ENCODE measurements at regions not wholly inside any gene's neighbourhood (a gene's known extent, or its start where the extent isn't known, plus 50 kb on each side); places are given as distances from the start of the nearest gene placed in this dataset.

DNA sequence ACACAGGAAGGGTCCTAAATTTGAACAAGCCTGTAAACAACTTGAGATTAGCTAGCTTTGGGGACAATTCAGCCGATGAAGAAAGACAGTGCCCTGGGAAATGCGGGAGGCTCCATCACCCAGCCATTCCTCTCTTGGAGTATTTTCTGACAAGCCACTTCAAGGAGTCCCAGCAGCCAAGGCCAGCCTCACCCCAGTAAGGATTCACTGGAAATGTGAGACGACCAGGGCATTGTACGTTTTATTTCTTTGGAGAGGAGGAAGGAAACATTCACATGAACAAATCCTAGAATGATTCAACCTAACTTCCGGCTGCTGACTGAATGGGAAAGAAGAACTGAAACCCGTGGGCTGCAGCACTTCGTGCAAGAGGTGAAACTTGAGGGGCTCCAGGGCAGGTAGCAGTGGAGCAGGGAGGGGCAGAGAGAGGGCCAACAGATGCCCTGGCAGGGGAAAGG lies 116.4 kb upstream of the ARHGEF3 start:
- Histone ChIP-seq H4K20me1 (ENCODE audit: insufficient read depth, low read length) (no peaks in the 10 kb centered on the region), H2AFZ (ENCODE audit: low read depth, low read length) (no peak overlapping the region), H3K79me2 (ENCODE audit: insufficient read depth, low read length) (peaks cover 30% of the 10 kb centered on the region), H3K4me1 (ENCODE audit: insufficient read depth, low read length) (peaks cover 78% of the 10 kb centered on the region), H3K4me3 (ENCODE audit: low read depth in 1 of 2, low read length in 2 of 2) (no peak overlapping the region), H3K9me3 (ENCODE audit: insufficient read depth, low read length, severe bottlenecking) (no peaks in the 10 kb centered on the region), H3K36me3 (ENCODE audit: insufficient read depth, low read length) (no peaks in the 10 kb centered on the region), H3K4me2 (ENCODE audit: insufficient read depth, low read length) (no peak overlapping the region), H3K27ac (ENCODE audit: low read length) (peak overlapping the region; percentile 45; the same call in 1 of the 2 replicates), H3K9ac (ENCODE audit: low read depth, low read length) (no peak overlapping the region), H3K27me3 (ENCODE audit: insufficient read depth, low read length, poor library complexity) (no peaks in the 10 kb centered on the region)
- DNase-seq, result no peak
- ATAC-seq (ENCODE audit: insufficient read depth, low read depth), result no peak
- TF ChIP-seq, protein P1, sequence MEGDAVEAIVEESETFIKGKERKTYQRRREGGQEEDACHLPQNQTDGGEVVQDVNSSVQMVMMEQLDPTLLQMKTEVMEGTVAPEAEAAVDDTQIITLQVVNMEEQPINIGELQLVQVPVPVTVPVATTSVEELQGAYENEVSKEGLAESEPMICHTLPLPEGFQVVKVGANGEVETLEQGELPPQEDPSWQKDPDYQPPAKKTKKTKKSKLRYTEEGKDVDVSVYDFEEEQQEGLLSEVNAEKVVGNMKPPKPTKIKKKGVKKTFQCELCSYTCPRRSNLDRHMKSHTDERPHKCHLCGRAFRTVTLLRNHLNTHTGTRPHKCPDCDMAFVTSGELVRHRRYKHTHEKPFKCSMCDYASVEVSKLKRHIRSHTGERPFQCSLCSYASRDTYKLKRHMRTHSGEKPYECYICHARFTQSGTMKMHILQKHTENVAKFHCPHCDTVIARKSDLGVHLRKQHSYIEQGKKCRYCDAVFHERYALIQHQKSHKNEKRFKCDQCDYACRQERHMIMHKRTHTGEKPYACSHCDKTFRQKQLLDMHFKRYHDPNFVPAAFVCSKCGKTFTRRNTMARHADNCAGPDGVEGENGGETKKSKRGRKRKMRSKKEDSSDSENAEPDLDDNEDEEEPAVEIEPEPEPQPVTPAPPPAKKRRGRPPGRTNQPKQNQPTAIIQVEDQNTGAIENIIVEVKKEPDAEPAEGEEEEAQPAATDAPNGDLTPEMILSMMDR (IDR thresholded peaks at IDR 0.05; ENCODE audit: borderline replicate concordance, extremely low read depth, low read length, poor library complexity, severe bottlenecking), result no peak
- no peak for TF ChIP-seq EZH2 (IDR thresholded peaks at IDR 0.05; ENCODE audit: borderline replicate concordance, low read depth, low read length, severe bottlenecking)

DNA sequence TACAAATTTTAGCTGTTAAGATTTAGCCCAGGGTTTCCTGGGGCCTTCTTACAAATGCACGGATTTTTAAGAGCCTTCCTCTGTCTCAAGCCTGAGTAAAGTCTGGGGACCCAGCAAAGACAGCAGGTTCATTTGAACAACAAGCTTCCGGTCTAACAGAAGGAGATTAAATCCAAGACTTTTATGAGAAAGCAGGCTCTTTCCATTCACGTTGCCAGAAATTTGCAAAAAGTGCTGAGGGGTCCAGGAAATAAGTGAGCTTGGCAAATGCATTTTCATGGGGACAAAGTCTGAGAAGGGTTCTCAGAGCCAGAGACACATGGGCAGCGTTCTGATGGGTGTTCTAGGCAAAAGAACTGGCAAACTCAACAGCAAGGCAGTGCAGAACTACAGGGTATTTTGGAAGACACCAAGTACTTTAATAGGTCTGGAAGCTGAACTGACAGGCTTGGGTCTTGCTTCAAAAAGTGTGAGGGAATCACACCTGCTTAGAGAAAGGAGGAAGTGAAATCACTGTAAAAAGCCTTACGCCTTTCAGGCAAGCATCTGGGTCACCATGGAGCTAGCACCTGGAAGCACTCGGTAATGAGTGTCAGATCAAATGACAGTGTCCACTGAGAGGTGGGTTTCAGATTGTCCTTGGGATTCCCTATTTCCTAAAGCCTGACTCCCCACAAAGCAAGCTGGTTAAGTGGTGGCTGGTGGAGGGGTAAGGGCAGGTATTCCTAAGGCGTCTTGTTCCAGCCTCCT lies 115.8 kb upstream of the ARHGEF3 start:
- Histone ChIP-seq H3K9me3 (ENCODE audit: insufficient read depth, low read length, severe bottlenecking) (no peaks in the 10 kb centered on the region), H3K27ac (ENCODE audit: low read length) (peak overlapping the region; percentile 45), H2AFZ (ENCODE audit: low read depth, low read length) (0 out of 2 replicates have a peak overlapping the region, but pooled peaks have one; percentile 35), H3K79me2 (ENCODE audit: insufficient read depth, low read length) (peaks cover 36% of the 10 kb centered on the region), H4K20me1 (ENCODE audit: insufficient read depth, low read length) (no peaks in the 10 kb centered on the region), H3K36me3 (ENCODE audit: insufficient read depth, low read length) (no peaks in the 10 kb centered on the region), H3K9ac (ENCODE audit: low read depth, low read length) (peak overlapping the region; percentile 70; the same call in 1 of the 2 replicates), H3K27me3 (ENCODE audit: insufficient read depth, low read length, poor library complexity) (no peaks in the 10 kb centered on the region), H3K4me2 (ENCODE audit: insufficient read depth, low read length) (no peak overlapping the region), H3K4me1 (ENCODE audit: insufficient read depth, low read length) (peaks cover 72% of the 10 kb centered on the region), H3K4me3 (ENCODE audit: low read depth in 1 of 2, low read length in 2 of 2) (no peak overlapping the region)
- TF ChIP-seq, protein P1 (IDR thresholded peaks at IDR 0.05; ENCODE audit: borderline replicate concordance, extremely low read depth, low read length, poor library complexity, severe bottlenecking), result no peak
- TF ChIP-seq EZH2 (IDR thresholded peaks at IDR 0.05; ENCODE audit: borderline replicate concordance, low read depth, low read length, severe bottlenecking), result no peak
- DNase-seq (no peak), ATAC-seq (ENCODE audit: insufficient read depth, low read depth) (no peak)

DNA sequence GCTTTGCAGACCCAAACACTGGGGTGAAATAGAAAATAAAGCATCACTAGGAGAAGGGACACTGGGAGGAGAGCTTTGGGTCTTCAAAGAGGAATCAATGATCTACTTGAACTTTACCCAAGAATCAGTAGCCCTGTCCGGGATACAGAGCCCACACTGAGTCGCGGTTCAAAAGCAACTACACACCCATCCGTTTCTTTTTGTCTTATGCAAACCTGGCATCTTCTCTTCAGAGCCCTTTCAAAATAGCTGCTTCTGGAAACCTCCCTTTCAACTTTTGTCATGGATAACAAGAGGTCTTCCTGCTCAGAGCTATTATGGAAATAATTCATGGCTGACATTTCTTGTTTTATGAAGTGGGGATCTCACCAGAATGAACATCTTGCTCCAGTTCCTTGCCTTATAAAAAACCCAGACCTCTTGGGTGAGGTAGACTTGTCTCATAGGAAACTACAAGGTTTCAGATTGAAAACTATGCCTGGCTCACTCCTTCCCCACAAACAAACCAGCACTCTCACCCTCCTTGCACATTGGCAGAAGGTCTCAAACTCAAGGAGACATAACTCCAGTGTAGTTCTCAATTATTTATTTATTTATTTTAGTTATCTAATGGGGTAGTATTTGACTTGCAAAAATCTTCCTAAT lies 115.1 kb upstream of the ARHGEF3 start:
- ATAC-seq (ENCODE audit: insufficient read depth, low read depth) (no peak), DNase-seq (no peak)
- H3K27me3 ChIP-seq (ENCODE audit: insufficient read depth, low read length, poor library complexity), result no peaks in the 10 kb centered on the region
- H3K9ac ChIP-seq (ENCODE audit: low read depth, low read length), result peak overlapping the region; percentile 70
- no peaks in the 10 kb centered on the region for H3K9me3 ChIP-seq (ENCODE audit: insufficient read depth, low read length, severe bottlenecking)
- peak overlapping the region in 1 of 2 experiments; percentile 70; a peak in 3 of 4 replicates for H3K4me3 ChIP-seq (ENCODE audit: low read depth in 1 of 2, low read length in 2 of 2)
- TF ChIP-seq EZH2 (IDR thresholded peaks at IDR 0.05; ENCODE audit: borderline replicate concordance, low read depth, low read length, severe bottlenecking), result no peak
- TF ChIP-seq, protein P1 (IDR thresholded peaks at IDR 0.05; ENCODE audit: borderline replicate concordance, extremely low read depth, low read length, poor library complexity, severe bottlenecking), result no peak
- peak overlapping the region; percentile 89 for H3K27ac ChIP-seq (ENCODE audit: low read length)
- H2AFZ ChIP-seq (ENCODE audit: low read depth, low read length), result peak overlapping the region; percentile 82
- no peaks in the 10 kb centered on the region for H4K20me1 ChIP-seq (ENCODE audit: insufficient read depth, low read length)
- H3K4me1 ChIP-seq (ENCODE audit: insufficient read depth, low read length), result peaks cover 65% of the 10 kb centered on the region
- no peaks in the 10 kb centered on the region for H3K36me3 ChIP-seq (ENCODE audit: insufficient read depth, low read length)
- peaks cover 43% of the 10 kb centered on the region for H3K79me2 ChIP-seq (ENCODE audit: insufficient read depth, low read length)
- H3K4me2 ChIP-seq (ENCODE audit: insufficient read depth, low read length), result peak overlapping the region; percentile 72
